Kidney (tissue), 13 donors: ENCODE measurements at regions not wholly inside any gene's neighbourhood (a gene's known extent, or its start where the extent isn't known, plus 50 kb on each side); places are given as distances from the start of the nearest gene placed in this dataset.

Experiments
- DNase-seq, 5 donors: peaks; one replicate each; pipeline ENCODE4 v3.0.0-alpha.2; 2013 to 2020
- FAIRE-seq: peaks from 2 replicates; lab custom pipeline; 2012; peaks lifted over from hg19 to GRCh38; lab: Jason Lieb, UNC
- H3K27ac ChIP-seq, 2 donors: one replicate each; pipeline ENCODE4 v1.7.0; 2013; ENCODE audit warnings: low read depth in 2 of 2, low read length in 2 of 2, inconsistent platforms in 1 of 2
- H3K27me3 ChIP-seq: one replicate; pipeline ENCODE4 v1.7.1; 2013; ENCODE audit warnings: low read length, inconsistent platforms; ENCODE audit not compliant: control insufficient read depth, insufficient read depth
- H3K36me3 ChIP-seq, 3 donors: one replicate each; pipeline versions ENCODE4 v1.7.0 to v1.7.1; 2013; ENCODE audit warnings: low read length in 3 of 3, control low read depth in 1 of 3, inconsistent platforms in 1 of 3; ENCODE audit not compliant: insufficient read depth in 3 of 3, control insufficient read depth in 2 of 3
- H3K4me1 ChIP-seq, 3 donors: one replicate each; pipeline versions ENCODE4 v1.7.0 to v1.7.1; 2013; ENCODE audit warnings: low read length in 3 of 3, inconsistent platforms in 1 of 3, low read depth in 1 of 3; ENCODE audit not compliant: control insufficient read depth in 2 of 3, insufficient read depth in 2 of 3
- H3K4me3 ChIP-seq, 3 donors: one replicate each; pipeline versions ENCODE4 v1.7.0 to v1.8.1; 2013; ENCODE audit warnings: low read length in 3 of 3, control low read depth in 1 of 3, inconsistent platforms in 1 of 3
- H3K9ac ChIP-seq, 3 donors: one replicate each; pipeline versions ENCODE4 v1.7.0 to v1.7.1; 2013; ENCODE audit warnings: low read length in 3 of 3, control low read depth in 1 of 3, inconsistent platforms in 1 of 3
- H3K9me3 ChIP-seq, 3 donors: one replicate each; pipeline versions ENCODE4 v1.7.0 to v1.7.1; 2013; ENCODE audit warnings: low read length in 3 of 3, control low read depth in 1 of 3, inconsistent platforms in 1 of 3; ENCODE audit not compliant: control insufficient read depth in 2 of 3, insufficient read depth in 1 of 3
- CTCF ChIP-seq: IDR thresholded peaks from 3 replicates; pipeline ENCODE4 v1.5.1; 2012; ENCODE audit warnings: mild to moderate bottlenecking, moderate library complexity, borderline replicate concordance; ENCODE audit not compliant: insufficient read depth; ENCODE audit errors: extremely low read depth
- intact Hi-C: fragments of 100-400 bp; cut with DNase I; formaldehyde crosslinking; loops from one replicate; pipeline ENCODE4 v1.11.1; 2022
- donor health status: control.
- donor health status: control.
- donor health status: control.
- donor health status: control.
- donor health status: control.
- donor health status: DM: yes; HTN: yes; CAD: no.
- donor health status: Normal renal cell carcinoma (clear cell type).

DNA sequence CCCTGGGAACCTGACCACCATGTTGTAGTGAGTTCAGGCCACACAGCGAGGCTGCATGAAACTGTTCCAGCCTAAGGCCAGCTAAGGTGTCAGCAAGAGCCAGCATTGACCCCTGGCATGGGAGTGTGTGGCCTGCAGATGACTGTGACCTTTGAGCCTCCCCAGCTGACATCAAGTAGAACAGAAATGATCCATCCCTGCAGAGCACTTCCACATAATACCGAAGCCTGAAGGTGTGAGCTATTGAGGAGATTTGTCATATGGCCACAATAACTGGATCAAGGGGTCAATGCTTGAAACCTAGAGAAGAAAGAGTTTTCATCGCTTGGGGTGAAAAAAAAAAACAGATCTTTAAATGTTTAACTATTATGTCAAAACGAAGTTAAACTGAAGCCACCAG, 207.3 kb upstream of the SOX11 start:
- intact Hi-C loops, result no loop called here
- H3K27me3 ChIP-seq, result no peaks in the 10 kb centered on the region
- no peak for TF ChIP-seq CTCF
- H3K9me3 ChIP-seq, result no peaks in the 10 kb centered on the region
- peaks cover 0 to 3% (median 0%) of the 10 kb centered on the region in 3 donors for H3K4me1 ChIP-seq
- H3K36me3 ChIP-seq, result no peaks in the 10 kb centered on the region
- DNase-seq (no peak), FAIRE-seq (no peak)
- no peak overlapping the region for H3K4me3 ChIP-seq
- no peak overlapping the region for H3K27ac ChIP-seq
- no peak overlapping the region for H3K9ac ChIP-seq

GRCh38 chr2:5491523-5491922, 200.7 kb upstream of the SOX11 start:
- no peaks in the 10 kb centered on the region for H3K9me3 ChIP-seq
- DNase-seq, result no peak
- no peaks in the 10 kb centered on the region for H3K36me3 ChIP-seq
- no peak overlapping the region for H3K4me3 ChIP-seq
- no peaks in the 10 kb centered on the region for H3K4me1 ChIP-seq
- H3K27ac ChIP-seq, result no peak overlapping the region
- H3K9ac ChIP-seq, result no peak overlapping the region
- no peaks in the 10 kb centered on the region for H3K27me3 ChIP-seq
- intact Hi-C loops, result no loop called here
- FAIRE-seq, result no peak
- TF ChIP-seq CTCF, result no peak

- no peak for TF ChIP-seq CTCF
- no peak for FAIRE-seq
- intact Hi-C loops, result no loop called here
- Histone ChIP-seq H3K9me3 (no peaks in the 10 kb centered on the region), H3K4me3 (no peak overlapping the region), H3K27ac (no peak overlapping the region), H3K36me3 (no peaks in the 10 kb centered on the region), H3K9ac (no peak overlapping the region), H3K4me1 (no peaks in the 10 kb centered on the region), H3K27me3 (no peaks in the 10 kb centered on the region)
- DNase-seq, result no peak
Measured at GRCh38 chr2:5493256-5493655, 198.9 kb upstream of the SOX11 start.

DNA sequence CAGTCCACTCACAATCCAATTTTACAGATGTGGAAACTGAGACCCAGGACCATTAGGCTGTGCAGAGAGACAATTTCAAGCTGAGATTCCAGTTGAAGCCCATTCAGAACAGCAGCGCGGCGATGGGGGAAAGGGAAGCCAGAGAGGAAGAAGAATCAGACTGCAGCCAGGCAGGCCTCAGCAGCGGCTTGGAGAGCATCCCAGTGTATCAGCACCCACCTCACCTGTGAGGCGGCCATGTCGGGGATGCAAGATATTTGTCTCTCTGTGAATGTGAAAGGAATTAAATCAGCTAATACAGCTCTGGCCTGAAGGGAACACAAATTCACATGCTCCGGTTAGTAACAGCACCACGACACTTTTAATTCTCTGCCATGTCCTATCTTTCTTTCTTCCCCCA, 198.0 kb upstream of the SOX11 start:
- no peak overlapping the region for H3K4me3 ChIP-seq
- no peaks in the 10 kb centered on the region for H3K36me3 ChIP-seq
- H3K9ac ChIP-seq, result no peak overlapping the region
- no peak for TF ChIP-seq CTCF
- H3K4me1 ChIP-seq, result no peaks in the 10 kb centered on the region
- no peaks in the 10 kb centered on the region for H3K9me3 ChIP-seq
- no peak overlapping the region for H3K27ac ChIP-seq
- no peak for DNase-seq
- H3K27me3 ChIP-seq, result no peaks in the 10 kb centered on the region
- intact Hi-C loops, result no loop called here
- no peak for FAIRE-seq
